Neural crest cell (in vitro differentiated cells): ENCODE measurements at regions not wholly inside any gene's neighbourhood (a gene's known extent, or its start where the extent isn't known, plus 50 kb on each side); places are given as distances from the start of the nearest gene placed in this dataset.

Source experiments
- DNase-seq: peaks from one replicate; pipeline ENCODE4 v3.0.0; 2021; ENCODE audit warnings: low read depth, mixed read lengths, low spot score
- H3K27ac Mint-ChIP-seq: one replicate; pipeline ENCODE4 v1.8.0; 2021; ENCODE audit warnings: mild to moderate bottlenecking, mixed read lengths; ENCODE audit not compliant: unreplicated experiment
- H3K27me3 Mint-ChIP-seq: 2 replicates; pipeline ENCODE4 v1.8.0; 2021; ENCODE audit warnings: low read depth, mild to moderate bottlenecking, mixed read lengths
- H3K36me3 Mint-ChIP-seq: 2 replicates; pipeline ENCODE4 v1.8.0; 2021; ENCODE audit warnings: low read depth, mild to moderate bottlenecking, mixed read lengths
- H3K4me1 Mint-ChIP-seq: 2 replicates; pipeline ENCODE4 v1.8.0; 2021; ENCODE audit warnings: mixed read lengths
- H3K4me3 Mint-ChIP-seq: one replicate; pipeline ENCODE4 v1.8.0; 2021; ENCODE audit warnings: mild to moderate bottlenecking, mixed read lengths
- H3K9me3 Mint-ChIP-seq: 2 replicates; pipeline ENCODE4 v1.8.0; 2021; ENCODE audit warnings: mixed read lengths
- TF ChIP-seq, protein P1 (sequence below): fragments of 200-600 bp; sonication (generic); conservative IDR thresholded peaks from 2 replicates; pipeline ENCODE4 v1.5.0; 2021; ENCODE audit warnings: antibody characterized with exemption, mild to moderate bottlenecking

GRCh38 chr16:86874141-86874540 lies 295.8 kb downstream of the FOXL1 start:
- H3K27ac Mint-ChIP-seq = no peak overlapping the region
- H3K4me3 Mint-ChIP-seq = no peak overlapping the region
- TF ChIP-seq, protein P1, sequence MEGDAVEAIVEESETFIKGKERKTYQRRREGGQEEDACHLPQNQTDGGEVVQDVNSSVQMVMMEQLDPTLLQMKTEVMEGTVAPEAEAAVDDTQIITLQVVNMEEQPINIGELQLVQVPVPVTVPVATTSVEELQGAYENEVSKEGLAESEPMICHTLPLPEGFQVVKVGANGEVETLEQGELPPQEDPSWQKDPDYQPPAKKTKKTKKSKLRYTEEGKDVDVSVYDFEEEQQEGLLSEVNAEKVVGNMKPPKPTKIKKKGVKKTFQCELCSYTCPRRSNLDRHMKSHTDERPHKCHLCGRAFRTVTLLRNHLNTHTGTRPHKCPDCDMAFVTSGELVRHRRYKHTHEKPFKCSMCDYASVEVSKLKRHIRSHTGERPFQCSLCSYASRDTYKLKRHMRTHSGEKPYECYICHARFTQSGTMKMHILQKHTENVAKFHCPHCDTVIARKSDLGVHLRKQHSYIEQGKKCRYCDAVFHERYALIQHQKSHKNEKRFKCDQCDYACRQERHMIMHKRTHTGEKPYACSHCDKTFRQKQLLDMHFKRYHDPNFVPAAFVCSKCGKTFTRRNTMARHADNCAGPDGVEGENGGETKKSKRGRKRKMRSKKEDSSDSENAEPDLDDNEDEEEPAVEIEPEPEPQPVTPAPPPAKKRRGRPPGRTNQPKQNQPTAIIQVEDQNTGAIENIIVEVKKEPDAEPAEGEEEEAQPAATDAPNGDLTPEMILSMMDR = peak; percentile 60
- H3K4me1 Mint-ChIP-seq = peaks cover 20% of the 10 kb centered on the region
- no peaks in the 10 kb centered on the region for H3K36me3 Mint-ChIP-seq
- H3K9me3 Mint-ChIP-seq = peaks cover 2% of the 10 kb centered on the region
- H3K27me3 Mint-ChIP-seq = peaks cover 15% of the 10 kb centered on the region
- peak; percentile 48 for DNase-seq

DNA sequence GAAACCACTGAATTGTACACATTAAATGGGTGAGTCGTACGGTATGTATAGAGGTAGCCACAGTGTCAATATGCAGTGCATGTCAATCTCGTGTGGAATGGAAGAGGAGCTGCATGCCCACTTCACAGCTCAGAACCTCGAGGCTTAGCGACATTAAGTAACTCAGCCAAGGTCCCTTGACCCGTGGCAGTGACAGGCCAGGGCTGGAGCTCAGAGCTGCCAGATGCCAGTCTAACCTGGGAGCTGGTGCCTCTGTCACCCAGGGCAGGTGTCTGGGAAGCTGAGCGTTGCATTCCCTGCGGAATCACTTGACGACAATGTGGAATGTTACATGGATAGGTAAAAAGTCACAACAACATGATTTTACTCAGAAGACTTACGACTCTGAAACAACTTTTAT lies 298.1 kb downstream of the FOXL1 start:
- H3K27me3 Mint-ChIP-seq = peaks cover 23% of the 10 kb centered on the region
- H3K27ac Mint-ChIP-seq = no peak overlapping the region
- H3K4me3 Mint-ChIP-seq = no peak overlapping the region
- TF ChIP-seq, protein P1 = no peak
- H3K9me3 Mint-ChIP-seq = peaks cover 2% of the 10 kb centered on the region
- no peaks in the 10 kb centered on the region for H3K36me3 Mint-ChIP-seq
- peaks cover 33% of the 10 kb centered on the region for H3K4me1 Mint-ChIP-seq
- no peak for DNase-seq

GRCh38 chr16:86877108-86877507 lies 298.8 kb downstream of the FOXL1 start:
- Mint-ChIP-seq H3K36me3 (no peaks in the 10 kb centered on the region), H3K27me3 (peaks cover 28% of the 10 kb centered on the region), H3K9me3 (peaks cover 2% of the 10 kb centered on the region), H3K4me3 (no peak overlapping the region), H3K27ac (no peak overlapping the region), H3K4me1 (peaks cover 33% of the 10 kb centered on the region)
- TF ChIP-seq, protein P1 = no peak
- DNase-seq = no peak

DNA sequence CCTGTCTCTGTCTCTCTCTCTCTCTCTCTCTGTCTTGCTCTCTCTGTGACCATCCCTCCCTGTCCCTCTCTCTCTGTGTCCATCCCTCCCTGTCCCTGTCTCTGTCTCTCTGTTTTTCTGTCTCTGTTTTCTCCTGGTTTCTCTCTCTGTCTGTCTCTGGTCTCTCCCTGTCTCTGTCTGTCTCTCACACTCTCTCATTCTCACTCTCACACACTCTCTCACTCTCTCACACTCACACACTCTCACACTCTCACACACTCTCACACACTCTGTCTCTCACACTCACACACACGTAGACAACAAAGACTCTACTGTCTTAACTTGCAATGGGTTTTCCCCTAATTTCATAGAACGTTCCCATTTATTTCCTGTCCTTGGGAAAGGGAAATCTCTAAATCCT lies 299.5 kb downstream of the FOXL1 start:
- peaks cover 2% of the 10 kb centered on the region for H3K9me3 Mint-ChIP-seq
- no peak overlapping the region for H3K4me3 Mint-ChIP-seq
- H3K27me3 Mint-ChIP-seq = peaks cover 31% of the 10 kb centered on the region
- no peak overlapping the region for H3K27ac Mint-ChIP-seq
- TF ChIP-seq, protein P1 = no peak
- peaks cover 33% of the 10 kb centered on the region for H3K4me1 Mint-ChIP-seq
- H3K36me3 Mint-ChIP-seq = no peaks in the 10 kb centered on the region
- no peak for DNase-seq

DNA sequence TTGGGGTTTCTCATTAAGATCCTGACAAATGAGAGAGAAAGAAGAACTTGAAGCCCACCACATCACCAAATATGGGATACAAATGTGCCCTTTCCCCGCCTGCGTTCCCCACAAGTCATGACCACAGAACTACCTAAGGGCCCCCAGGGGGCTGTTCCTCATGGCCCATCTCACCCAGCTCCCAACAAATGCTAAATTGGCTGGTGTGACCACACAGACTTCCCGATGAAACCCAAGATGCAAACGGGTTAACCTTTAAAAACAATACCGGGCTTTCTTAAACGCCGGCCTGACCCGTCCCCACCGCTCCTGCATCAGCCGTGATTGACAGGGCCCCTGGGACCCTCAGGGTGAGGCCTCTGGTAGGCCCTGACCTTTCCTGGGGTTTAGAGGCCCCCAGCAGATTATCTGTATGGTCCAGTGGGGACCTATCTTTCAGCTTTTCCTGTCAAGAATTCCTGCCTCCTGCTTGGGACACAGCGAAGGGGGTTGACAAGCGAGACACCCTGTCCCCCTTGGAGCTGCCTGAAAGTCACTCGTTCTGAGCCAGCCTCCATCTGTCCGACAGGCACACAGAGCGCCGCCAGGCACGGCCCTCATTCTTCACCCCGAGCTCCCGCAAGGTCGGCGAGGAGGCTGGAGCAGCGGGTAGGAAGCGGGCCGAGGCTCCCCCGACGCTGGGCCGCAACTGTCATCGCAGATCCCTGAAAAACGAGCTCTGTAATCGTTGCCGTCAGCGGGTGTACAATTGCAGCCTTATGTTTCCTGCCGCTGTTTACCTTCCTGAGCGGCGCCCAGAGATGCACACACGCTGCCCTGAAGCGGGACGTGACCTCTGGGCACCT lies 300.1 kb downstream of the FOXL1 start:
- Mint-ChIP-seq H3K36me3 (no peaks in the 10 kb centered on the region), H3K27me3 (peaks cover 35% of the 10 kb centered on the region), H3K4me1 (peaks cover 33% of the 10 kb centered on the region), H3K27ac (peak overlapping the region; percentile 91), H3K4me3 (peak overlapping the region; percentile 27), H3K9me3 (peaks cover 2% of the 10 kb centered on the region)
- TF ChIP-seq, protein P1 = no peak
- peak; percentile 20 for DNase-seq
